ENCODE measurements at regions not wholly inside any gene's neighbourhood (a gene's known extent, or its start where the extent isn't known, plus 50 kb on each side); places are given as distances from the start of the nearest gene placed in this dataset.

GRCh38 chr5:15080219-15080618 lies 208.6 kb upstream of the ANKH start:
- DNase-seq = no peak

DNA sequence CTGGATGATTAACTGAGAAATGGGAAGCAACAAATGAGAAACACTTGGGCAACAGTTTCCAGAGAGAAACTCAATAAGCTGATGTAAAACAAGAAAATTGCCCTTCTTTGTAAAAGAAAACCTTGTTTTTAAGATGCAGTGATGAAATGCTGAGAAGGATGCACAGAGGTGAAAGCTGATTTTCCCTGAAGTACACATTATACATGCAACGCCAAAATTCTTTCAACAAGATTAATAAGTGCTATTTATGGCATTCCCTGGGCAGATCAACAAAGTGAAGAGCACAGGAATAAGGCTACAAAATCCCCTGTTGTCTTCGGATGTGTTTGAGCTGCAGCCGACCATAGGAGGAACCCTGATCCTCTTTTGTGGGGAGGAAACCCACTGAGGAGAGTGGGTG lies 208.0 kb upstream of the ANKH start:
- no peak for DNase-seq

GRCh38 chr5:15074651-15075050 lies 203.1 kb upstream of the ANKH start:
- no peak for DNase-seq

DNA sequence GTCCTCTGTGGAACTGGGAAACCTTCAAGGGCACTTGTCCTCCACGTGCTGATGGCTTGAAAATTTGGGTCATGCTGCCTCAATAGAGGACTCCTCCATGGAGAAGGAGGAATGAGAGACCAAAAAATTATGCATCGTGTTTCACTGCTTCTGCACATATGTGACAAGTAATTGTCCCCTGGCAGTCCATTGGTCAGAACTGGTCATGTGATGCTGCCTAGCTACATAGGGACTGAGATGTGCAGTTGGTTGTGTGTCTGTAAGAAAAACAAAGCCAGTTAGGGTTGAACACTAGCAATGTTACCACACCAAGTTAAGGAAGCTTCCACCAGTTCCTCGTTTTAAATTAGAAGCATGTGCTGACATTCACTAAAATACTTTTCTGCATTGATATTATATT lies 201.9 kb upstream of the ANKH start:
- DNase-seq = no peak

GRCh38 chr5:15070907-15071306 lies 199.3 kb upstream of the ANKH start:
- no peak for DNase-seq

DNA sequence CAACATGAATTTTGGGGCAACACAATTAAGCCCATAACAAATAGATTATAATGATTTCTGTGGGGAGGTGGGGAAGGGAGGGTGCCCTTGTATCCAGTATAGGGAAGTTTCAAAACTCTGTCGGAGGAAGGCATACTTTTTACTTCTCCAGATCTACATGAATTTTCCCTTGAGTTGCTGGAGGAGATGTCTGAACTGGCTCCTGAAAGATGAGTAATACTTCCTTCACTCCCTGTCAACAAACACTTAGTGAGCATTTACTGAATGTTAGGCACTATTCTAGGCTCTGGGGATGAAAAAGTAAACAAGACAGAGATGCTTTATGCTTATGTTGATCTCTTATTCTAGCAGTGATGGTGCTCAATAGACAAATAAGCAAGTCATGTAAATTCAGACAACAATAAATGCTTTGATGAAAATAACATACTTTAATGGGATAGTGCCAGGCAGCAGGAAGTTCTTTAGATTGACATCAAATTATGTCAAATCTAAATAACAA lies 197.9 kb upstream of the ANKH start:
- no peak for DNase-seq

- DNase-seq = no peak
These were observed 193.5 kb upstream of the ANKH start for GRCh38 chr5:15065091-15065490.

- no peak for DNase-seq
These were observed 192.8 kb upstream of the ANKH start for GRCh38 chr5:15064396-15064795.

DNA sequence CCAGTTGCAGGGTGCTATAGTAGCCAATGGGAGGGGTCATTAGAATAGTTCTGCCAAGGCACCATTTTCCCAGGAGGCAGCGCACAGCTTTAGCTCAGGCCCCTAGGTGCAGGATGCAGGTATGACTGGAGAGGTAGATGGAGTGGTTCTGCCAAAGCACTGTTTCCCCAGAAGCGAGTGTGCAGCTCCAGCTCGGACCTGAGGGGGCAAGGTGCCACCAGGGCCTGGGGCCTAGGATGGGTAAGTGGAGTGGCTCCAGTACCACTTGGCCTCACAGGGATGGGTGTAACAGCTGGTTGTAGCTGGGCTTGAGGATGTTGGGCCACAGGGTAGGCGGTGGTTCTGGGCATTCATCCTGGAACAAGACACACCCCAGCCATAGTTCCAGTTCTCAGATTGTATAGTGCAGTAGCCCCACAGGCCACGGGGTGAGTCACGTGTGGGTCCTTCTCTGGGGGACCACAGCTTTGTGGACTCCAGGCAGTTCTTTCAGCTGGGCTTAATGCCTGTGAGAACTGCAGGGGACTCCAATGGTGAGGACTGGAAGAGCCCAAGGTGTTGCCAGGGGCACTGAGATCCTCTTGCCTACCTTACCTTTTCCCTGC lies 185.5 kb upstream of the ANKH start:
- no peak for DNase-seq

- DNase-seq = no peak
These were observed 172.9 kb upstream of the ANKH start for GRCh38 chr5:15044521-15044920.

DNA sequence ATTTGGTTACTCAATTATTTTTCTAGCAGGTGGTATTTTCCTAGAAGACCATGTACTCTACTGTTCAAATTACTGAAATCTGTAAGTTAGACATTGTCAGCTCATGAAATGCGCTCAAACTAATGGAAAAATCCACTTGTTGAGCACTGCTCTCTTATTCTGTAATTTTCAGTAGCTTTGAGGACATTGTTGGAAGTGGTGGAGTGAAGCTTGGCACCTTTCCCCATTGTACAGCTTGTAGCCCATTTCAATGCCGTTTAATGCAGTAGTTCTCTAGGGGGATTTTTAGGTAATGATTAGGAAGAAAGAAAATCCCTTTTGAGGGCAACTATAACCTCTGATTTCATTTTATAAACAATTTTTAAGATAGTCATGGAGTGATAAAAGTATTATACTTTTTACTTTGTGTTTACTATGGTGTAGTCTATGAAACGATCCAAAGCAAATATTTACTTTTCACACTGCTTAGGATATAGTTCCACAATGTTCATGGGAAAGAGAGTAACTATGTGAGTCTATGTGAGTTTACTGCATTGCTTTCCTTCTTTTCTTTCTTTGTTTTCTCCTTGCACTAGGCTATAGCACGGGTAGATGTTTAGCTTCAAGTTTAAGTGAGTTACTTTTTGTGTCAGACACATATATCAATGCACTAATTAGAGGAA lies 165.8 kb upstream of the ANKH start:
- DNase-seq = no peak

DNA sequence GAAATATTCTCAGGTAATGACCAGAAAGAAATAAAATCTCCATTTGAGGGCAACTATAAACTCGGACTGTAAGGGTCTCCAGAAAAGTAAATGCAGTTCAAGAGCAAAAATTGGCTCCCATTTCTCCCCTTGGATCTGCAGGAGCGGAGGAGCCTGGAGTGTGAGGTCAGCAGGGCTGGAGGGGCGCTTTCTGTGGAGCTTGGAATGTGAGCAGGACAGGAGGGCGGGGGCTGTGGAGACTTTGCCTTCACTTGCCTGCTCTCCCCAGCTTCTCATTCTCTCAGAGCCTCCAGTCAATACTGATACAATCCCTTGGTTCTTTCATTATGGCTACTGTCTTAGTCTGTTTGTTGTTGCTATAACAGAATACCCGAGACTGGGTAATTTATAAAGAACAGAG lies 162.8 kb upstream of the ANKH start:
- no peak for DNase-seq

GRCh38 chr5:15031180-15031579 lies 159.6 kb upstream of the ANKH start:
- no peak for DNase-seq

DNA sequence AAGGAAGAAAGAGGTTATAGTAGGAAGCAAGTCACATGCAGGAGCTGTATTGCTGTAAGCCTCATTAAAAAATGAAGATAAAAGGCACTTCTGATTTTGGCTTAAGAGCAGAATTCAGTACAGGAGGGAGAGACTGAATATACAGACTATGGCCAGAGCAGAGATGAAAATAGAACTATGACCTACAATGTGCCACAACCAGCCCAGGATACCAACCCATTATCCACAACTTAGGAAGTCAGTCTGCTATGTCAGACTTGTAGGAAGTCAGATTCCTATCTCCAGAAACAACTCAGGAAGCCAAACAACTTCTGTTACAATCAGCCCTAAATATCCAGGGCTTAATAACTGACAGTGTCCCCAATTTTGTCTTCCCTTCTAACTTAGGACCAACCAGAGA lies 156.2 kb upstream of the ANKH start:
- no peak for DNase-seq

- no peak for DNase-seq
These were observed 155.4 kb upstream of the ANKH start for GRCh38 chr5:15026944-15027343.

DNA sequence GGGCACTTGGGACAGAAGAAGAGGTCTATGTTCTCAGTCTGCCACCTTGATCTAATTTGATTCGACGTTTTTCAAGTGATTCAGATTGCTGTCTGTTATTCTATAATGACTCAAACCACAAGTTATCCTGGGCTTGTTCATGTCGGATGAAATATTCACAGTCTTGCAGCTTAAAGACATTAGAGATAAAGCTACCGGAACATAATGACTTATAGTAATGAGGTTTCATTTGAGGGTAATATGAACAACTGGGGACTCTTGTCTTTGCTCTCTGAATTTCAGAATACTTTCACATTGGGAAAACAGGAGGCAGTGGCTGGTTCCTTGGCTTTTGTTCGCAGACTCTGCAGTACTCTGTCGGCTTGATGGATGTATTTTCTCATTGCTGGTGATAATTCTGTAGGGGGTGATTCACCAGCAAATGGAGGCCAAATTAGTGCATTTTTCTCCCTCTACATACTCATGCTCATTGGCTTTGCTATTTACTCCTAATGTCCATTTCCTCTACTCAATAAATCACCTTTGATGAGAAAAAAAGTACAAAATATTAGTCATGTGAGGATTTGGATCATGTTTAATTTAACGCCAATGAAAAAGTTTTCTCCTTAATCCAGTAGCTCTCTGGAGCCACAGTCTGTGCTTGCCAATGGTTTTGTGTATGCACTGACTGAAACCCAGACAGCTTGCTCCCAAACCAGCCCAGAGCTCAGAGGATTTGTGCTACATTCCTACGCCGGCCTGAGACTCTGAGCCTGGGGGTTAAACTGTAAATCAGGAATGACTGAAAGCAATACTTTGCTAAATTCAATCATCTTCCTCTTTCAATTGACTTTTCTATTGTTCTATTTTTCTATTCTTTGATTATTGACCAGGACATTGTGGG lies 154.7 kb upstream of the ANKH start:
- DNase-seq = no peak

DNA sequence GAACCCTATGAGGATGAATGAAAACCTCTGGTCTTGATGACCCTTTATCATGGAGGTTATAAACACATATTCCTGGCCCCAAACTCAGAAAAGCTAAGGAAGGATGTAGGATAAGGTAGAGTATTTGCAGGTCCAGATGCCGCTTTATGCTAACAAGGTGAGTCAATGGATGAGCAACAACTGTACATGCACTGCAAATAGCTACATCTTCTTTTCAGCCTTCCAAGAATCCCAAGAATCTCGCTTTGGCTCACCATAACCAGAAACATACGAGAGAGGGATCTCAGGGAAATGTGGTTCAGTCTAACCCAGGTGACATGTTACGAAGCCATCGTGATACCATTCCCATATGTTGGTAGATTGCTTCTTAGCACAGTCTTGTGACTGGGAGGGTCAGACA lies 152.3 kb upstream of the ANKH start:
- no peak for DNase-seq

DNA sequence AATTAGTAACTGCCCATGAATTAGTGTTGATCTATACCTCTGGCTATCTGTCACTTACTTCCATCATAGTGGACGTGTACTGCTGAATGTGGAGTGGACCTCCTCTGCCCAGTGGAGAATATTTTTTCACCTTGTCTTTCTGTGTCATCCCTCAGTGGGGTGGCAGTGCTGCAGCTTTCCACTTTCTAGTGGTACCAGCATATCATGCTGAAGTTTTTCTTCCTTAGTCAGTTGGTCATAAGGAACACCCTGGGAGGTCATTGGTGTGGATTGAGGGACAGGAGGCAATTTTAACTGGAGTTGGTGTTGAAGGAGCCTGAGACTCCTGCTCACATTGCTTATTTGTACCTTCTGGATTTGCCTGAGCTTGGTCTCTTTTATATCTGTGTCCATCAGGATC lies 151.7 kb upstream of the ANKH start:
- DNase-seq = no peak

GRCh38 chr5:15021266-15022046 lies 149.9 kb upstream of the ANKH start:
- DNase-seq = no peak

DNA sequence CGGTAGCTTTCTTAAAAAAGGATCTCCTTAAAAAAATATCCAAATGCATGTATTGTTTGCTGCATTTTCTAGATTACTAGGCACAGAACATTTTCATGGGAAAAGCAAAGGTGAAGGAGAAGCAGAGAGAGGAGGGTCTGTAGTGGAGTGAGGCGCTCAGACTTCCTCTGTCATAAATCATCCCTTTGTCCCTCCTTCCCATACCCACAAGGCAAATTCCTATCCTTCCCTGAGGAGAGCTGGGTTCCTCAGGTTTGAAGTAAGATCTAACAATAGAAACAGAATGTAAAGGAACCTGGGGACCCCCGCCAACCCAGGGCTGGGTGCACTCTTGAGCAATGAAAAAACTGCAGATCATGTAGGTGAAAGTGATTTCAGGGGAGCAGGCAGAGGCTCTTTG lies 149.2 kb upstream of the ANKH start:
- DNase-seq = no peak

GRCh38 chr5:15014809-15015208 lies 143.2 kb upstream of the ANKH start:
- no peak for DNase-seq

DNA sequence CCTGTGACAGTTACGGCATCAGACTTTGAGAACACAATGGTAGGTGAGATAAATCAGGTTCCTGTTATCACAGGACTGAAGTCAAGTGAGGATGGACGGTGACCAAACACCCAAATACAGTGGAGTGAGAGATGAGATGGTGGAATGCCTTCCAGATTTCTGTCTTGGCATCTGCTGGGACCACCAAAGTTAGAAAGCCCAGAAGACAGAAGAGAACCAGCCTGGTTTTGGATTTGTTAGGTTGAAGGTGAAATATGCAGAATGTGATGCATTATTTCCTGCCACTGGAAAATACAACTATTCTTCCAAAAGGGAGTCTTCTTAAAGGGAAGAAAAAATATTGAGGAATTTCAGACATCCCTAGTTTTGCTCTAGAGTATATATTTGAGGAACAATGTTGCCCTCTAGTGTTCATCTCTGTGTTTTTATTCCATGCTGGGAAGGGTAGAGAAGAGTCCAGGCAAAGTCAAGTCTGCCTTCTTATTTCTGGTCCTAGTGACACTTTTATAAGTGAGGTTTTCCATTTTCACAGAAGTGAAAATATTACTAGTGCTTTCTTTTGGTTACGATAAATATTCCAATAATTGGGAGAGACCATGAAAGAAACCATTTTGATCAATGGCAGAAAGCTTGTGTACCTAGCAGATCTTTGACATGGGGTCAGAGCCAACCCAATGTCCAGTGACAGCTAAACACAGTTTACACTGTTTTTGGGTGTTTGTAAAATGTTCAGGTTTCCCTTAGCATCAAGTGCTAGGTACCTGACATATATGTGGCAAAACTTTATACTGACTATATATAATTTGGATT lies 142.3 kb upstream of the ANKH start:
- DNase-seq = peak; percentile 76
